Astrocyte of the hippocampus (primary cell): ENCODE measurements at regions not wholly inside any gene's neighbourhood (a gene's known extent, or its start where the extent isn't known, plus 50 kb on each side); places are given as distances from the start of the nearest gene placed in this dataset.
"Not testable (repeated sequence)": the region's sequence is repeated elsewhere in the genome, so short reads cannot be mapped to it uniquely, and the experiment has no call there.

Source experiments
- DNase-seq: peaks from one replicate; pipeline ENCODE4 v3.0.0; 2011; ENCODE audit warnings: low read depth, low spot score

GRCh38 chr16:75996491-75996890 lies 270.2 kb upstream of the CPHXL start:
- no peak for DNase-seq

- DNase-seq: no peak
These were observed 271.3 kb upstream of the CPHXL start for GRCh38 chr16:75997606-75998005.

- DNase-seq: no peak
These were observed 269.6 kb upstream of the CNTNAP4 start for GRCh38 chr16:76007645-76008044.

- no peak for DNase-seq
These were observed 253.4 kb upstream of the CNTNAP4 start for GRCh38 chr16:76023835-76024234.

DNA sequence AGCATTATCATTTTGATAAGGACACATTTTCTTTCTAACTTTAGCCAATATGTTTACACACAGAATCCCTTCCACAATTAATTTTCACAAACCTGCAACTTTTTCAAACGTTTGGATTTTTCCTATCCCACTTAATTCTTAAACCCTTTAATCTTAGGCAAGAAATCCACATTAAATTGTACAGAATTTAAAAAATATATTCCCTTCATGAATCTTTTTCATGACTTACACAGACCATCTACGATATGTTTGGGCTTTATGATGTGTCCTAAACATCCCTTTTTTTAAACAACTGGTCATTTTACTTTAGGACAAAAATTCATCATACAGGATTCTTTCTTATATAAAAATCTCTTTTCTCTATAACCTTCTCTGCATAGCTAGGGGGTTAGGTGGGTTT lies 241.5 kb upstream of the CNTNAP4 start:
- no peak for DNase-seq

DNA sequence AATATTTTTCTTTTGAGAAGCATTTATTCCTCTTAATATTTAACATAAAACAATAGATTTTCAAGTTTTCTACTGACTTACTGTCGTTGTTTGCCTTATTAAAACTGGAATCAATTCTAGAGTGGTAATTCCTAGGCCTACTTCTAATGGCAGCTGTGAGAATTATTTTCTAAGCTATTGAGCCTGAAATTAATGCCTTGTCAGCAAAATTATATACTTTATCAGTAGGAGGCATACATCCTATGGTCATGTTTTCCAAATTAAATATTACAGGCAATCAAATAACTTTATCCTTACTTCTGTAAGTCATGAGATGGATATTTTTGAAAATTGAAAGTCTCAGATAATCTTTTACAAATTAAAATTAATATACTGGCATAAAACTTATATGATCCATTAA lies 239.1 kb upstream of the CNTNAP4 start:
- DNase-seq: no peak

GRCh38 chr16:76052725-76053124 lies 224.5 kb upstream of the CNTNAP4 start:
- no peak for DNase-seq

- no peak for DNase-seq
These were observed 218.0 kb upstream of the CNTNAP4 start for GRCh38 chr16:76059186-76059585.

DNA sequence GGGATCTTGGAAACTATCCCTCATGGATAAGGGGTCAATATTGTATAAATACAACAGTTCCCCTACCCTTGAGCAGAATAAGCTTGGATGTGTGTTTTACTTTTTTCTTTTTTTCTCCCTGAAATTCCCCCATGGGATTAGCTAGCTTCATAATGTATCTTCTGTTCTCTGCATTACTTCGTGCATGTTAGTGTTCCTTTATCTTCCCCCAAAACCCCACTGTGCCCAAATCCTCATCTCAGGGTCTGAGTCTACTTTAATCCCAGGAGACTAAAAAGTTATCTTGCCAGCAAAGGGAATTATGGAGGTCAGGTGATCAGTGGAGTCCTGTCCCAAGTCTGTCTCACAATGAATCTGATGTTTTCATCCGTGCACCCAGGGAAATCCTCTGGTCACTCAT lies 217.5 kb upstream of the CNTNAP4 start:
- no peak for DNase-seq

- no peak for DNase-seq
These were observed 205.5 kb upstream of the CNTNAP4 start for GRCh38 chr16:76071690-76072089.

GRCh38 chr16:76081967-76082366 lies 195.2 kb upstream of the CNTNAP4 start:
- no peak for DNase-seq

DNA sequence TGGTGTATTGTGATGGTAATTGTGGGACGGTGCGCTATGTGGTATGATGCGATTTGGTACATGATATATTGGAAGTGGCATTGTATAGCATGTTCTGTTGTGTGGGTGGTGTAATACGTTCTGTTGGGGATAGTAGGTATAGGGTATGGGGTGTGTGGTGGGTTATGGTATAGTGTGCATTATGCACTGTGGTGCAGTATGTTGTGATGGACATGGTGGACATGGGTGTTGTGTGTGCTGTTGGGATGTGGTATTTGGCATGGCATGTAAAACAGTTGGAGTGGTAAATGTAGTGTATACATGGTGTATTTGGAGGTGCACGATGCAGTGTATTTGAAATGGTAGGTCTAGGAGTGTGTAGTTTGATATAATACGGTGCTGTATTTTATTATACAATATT lies 170.6 kb upstream of the CNTNAP4 start:
- DNase-seq: no peak

DNA sequence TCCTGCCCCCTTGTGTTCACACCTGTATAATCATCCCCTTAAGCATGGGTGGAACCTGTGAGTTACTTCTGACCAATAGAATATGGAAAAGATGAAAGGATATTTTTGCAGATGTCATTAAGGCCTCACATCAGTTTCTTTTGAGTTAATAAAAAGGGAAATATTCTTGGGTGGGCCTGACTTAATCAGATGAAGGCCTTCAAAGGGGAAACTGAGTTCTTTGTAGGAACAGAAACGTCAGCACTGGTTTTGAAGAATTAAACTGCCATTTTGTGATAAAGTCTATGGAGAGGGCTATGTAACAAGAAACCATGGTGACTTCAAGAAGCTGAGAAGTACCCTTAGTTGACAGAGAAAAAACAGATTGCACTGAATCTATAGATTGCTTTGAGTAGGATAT lies 168.7 kb upstream of the CNTNAP4 start:
- no peak for DNase-seq

- no peak for DNase-seq
These were observed 162.5 kb upstream of the CNTNAP4 start for GRCh38 chr16:76114681-76115080.

- no peak for DNase-seq
These were observed 158.9 kb upstream of the CNTNAP4 start for GRCh38 chr16:76118344-76118743.

GRCh38 chr16:76121636-76122035 lies 155.6 kb upstream of the CNTNAP4 start:
- no peak for DNase-seq

DNA sequence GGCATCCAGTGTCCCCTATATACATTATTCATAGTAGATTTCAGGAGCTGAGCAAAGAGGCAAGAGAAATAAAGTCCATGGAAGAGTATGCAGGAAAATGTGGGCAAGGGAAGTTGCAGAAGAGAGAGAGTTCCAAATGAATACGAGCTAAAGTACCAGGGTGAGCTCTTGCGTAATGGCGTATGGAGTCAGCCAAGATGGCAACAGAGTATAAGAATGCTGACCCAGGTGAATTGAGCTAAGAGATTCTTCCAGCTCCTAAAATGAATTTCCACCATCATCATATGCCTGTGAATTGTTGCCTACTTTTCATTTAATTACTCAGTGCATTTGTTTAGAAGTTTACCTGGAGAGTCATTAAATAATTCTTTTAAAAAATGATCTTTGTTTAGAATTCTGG lies 153.2 kb upstream of the CNTNAP4 start:
- DNase-seq: no peak

DNA sequence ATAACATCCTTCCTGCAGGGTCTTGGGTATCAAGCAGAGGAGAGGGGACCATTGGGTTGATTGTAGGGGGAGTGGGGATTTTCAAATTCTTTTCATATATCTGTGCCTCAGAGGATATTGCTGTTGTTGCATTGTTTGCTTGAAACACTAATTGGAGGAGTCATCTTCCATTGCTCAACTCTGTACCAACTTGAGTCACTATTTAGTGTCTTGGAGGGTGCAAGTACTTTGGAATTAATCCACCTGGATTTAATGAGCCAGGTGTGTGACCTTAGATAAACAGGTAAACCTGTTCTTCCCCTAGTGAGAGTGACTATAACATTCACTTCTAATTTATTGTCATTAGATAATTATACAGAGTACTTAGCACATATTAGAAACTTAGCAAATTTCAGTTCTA lies 151.3 kb upstream of the CNTNAP4 start:
- DNase-seq: no peak

- DNase-seq: not testable (repeated sequence)
These were observed 139.1 kb upstream of the CNTNAP4 start for GRCh38 chr16:76138056-76138455.

DNA sequence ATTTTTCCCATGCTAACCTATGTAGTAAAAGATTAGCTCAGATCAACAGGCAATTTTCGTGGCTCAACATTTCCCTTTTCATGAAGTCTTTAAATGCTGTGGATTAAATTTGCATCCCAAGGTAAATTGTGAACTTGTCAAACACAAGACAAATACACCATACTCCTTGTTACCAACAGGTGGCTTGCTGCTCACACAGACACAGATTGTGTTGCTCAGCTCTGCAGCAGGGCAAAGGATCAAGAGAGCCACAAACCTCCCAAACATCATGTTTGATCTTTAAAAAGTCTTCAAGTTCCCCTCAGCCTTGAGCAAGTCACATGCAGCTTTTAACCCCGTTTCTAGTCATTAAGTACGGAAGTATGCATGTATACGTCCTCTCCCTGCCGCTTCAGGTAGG lies 119.6 kb upstream of the CNTNAP4 start:
- DNase-seq: no peak

DNA sequence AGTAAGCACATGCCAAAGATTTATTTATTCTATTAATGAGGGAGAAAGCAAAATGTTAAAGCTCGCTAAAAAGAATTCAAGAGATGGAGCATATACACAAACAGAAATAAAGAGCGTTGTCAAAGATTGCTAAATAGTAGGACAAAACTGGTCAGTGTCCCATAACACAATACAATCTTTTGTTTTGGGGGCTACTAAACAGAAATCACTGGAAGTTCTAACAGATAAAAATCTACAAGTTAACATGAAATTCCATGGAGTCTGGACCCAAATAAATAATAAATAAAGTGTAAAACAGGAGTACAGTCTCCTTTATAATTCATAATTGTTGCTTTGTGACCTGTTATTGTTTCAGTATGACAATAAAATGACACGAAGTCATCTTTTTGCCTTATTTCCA lies 115.2 kb upstream of the CNTNAP4 start:
- no peak for DNase-seq

GRCh38 chr16:76164970-76165558 lies 112.1 kb upstream of the CNTNAP4 start:
- DNase-seq: no peak

GRCh38 chr16:76175718-76176117 lies 101.5 kb upstream of the CNTNAP4 start:
- DNase-seq: no peak

- no peak for DNase-seq
These were observed 101.0 kb upstream of the CNTNAP4 start for GRCh38 chr16:76176153-76176552.
